ENCODE measurements at regions not wholly inside any gene's neighbourhood (a gene's known extent, or its start where the extent isn't known, plus 50 kb on each side); places are given as distances from the start of the nearest gene placed in this dataset.
"Not testable (repeated sequence)": the region's sequence is repeated elsewhere in the genome, so short reads cannot be mapped to it uniquely, and the experiment has no call there.

DNA sequence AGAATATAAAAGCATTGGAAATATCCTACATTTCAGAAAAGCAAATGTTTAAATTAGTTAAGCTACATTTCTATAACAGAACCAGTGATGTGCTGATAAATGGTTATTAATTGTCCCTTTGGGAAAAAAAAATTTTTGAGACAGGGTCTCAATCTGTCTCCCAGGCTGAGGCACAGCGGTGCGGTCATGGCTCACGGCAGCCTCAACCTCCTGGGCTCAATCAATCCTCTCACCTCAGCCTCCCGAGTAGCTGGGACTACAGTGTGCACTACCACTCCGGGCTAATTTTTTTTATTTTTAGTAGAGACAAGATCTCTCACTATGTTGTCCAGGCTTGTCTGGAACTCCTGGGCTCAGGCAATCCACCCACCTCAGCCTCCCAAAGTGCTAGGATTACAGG, 194.8 kb upstream of the SALL3 start:
- DNase-seq (ENCODE audit: low read depth in 2 of 2): no peak

DNA sequence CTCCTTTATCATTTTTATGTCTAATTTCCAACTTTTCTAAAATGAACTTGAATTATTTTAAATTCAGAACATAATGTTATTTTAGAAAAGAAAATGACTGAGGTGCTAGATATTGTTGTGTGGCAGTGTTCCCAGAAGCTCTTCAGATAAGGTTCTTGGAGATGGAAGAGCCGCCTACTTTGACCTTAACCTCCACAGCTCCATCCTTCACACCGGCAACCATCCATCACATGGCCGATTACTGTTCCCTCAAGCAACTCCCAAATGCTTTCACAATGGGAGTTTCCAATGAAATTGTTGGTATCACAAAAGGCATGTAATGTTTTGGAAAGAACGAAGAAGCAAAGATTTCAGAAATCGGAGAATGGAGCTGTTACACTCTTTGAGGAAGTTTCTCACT, 193.9 kb upstream of the SALL3 start:
- DNase-seq (ENCODE audit: low read depth in 2 of 2): no peak

DNA sequence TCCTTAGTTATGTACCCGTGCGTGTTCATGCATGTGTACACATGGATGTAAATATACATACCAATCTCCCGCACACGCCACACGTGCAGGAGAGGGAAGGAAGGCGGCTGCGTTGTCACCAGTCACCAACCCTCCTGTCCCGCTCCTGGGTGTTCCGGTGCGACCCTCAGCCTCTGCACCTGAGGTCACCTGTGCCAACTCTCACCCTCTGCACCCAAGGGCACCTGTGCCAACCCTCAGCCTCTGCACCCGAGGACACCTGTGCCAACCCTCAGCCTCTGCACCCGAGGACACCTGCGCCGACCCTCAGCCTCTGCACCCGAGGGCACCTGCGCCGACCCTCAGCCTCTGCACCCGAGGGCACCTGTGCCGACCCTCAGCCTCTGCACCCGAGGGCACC, 192.8 kb upstream of the SALL3 start:
- DNase-seq (ENCODE audit: low read depth in 2 of 2): no peak

DNA sequence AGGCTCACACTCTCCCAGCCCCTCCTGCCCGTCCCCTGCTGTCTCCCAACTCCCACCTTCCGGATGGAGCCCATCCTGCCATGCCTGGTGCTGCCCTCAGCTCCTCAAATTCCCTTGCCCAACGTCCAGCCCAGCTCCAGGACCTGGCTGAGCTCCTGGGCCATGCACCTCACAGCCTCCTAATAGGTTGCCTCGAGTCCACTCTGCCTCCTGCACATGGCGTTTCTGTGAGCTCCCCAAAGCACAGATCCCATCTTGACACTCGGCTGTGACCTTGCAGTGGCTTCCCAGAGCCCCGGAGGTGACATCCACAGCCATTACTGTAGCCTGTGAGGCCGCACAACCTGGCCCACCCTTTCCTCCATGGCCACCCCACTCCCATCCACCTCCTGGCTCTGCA, 191.9 kb upstream of the SALL3 start:
- no peak for DNase-seq (ENCODE audit: low read depth in 2 of 2)

DNA sequence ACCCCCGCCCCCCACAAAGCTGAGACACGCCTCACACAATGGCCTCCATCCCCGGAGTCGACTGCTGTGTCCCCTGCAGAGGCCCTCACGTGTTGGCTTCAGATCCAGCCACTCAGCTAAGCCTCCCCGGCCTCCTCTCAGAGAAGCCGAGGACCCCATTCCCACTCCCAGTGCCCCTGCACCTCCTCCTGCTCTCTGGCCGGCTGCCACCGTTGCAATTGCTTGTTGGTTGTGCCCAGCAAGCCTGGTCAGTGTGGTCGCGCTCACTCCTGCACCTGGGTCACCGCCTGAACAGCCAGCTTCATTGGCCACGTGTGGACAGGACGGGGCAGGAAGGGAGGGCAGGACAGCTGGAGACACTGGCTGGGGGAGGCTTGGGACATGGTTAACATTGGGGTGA, 191.5 kb upstream of the SALL3 start:
- no peak for DNase-seq (ENCODE audit: low read depth in 2 of 2)

DNA sequence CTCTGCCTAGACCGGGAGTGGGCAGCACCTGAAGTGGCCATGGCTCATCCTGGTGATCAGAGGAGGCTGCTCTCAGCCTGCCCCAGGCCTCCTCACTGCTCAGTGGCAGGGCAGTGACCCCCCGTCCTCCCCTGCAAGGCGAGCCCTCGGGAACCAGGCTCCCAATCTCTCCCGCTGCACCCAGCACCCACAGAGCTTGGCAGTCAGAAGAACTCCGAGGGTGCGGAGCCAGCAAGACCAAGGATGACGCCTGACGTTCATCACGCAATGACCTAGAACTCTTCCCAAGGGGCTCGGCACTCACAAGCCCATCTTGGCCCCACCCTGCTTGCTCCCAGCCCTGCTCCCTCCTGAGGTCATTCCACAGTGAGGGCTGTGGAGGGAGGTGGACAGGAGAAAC, 189.8 kb upstream of the SALL3 start:
- no peak for DNase-seq (ENCODE audit: low read depth in 2 of 2)

DNA sequence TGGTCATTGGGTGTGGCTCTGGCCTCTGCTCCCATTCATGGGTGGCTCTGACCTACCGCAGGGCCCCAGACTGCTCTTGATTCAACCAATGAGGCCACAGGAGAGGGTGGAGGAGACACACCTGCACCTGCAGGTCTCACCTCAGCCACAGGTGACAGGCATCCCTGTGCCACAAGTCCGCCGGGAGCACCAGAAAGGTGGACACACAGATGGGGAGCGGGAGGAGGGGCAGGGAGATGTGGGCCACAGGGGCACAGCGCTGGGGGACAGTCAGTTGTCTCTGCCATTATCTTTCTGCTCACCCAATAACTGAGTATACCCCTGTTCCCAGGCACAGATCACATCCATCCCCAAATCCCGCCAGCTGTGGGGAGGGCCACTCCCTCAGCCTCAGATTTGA, 189.1 kb upstream of the SALL3 start:
- DNase-seq (ENCODE audit: low read depth in 2 of 2): no peak

DNA sequence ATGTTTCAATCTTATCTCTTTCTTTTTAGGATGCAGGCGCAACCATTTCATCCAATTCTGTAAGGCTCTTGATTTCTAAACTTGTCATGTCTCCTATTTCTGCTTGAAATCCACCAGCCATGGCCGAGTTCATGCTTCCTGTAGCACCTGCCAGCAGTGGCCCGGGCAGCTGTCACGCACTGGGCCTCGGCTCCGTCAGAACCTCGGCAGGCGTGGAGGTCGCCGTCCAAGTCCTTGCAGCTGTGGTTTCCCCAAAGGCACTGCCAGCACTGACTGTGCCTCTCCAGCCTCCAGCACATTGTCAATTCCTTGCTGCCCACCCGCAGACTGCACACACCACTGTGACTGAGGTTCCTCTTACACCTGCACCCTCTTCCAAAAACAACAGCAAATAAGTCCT, 188.7 kb upstream of the SALL3 start:
- DNase-seq (ENCODE audit: low read depth in 2 of 2): no peak

DNA sequence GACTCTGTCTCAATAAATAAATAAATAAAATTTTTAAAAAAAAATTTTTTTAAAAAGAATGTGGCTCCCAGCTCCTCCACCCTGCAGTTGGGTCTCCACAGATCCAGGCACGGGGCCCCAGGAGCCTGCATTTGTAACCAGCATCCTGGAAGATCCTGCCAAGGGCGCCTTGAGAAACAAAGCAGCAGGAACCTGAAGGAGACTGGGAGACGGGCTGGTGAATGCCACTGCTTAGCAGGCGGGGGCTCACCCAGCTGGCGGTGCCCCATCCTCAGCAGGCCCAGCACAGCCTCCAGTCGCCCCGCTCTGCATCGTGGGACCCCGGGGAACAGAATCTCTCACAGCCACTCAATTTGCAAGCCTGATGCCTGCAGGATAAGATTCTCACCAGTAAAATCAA, 187.5 kb upstream of the SALL3 start:
- no peak for DNase-seq (ENCODE audit: low read depth in 2 of 2)

DNA sequence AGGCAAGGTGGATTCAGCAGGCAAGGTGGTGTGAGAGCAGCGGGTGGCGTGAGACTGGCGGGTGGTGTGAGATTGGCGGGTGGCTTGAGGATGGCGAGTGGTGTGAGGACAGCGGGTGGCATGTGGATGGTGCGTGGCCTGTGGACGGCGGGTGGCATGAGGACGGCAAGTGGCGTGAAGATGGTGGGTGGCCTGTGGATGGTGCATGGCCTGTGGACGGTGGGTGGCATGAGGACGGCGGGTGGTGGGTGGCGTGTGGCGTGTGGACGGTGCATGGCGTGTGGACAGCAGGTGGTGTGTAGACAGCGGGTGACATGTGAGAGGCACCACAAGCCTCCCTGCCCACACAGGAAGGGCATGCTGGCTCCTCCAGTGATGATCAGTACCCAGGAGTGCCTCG, 186.9 kb upstream of the SALL3 start:
- no peak for DNase-seq (ENCODE audit: low read depth in 2 of 2)

DNA sequence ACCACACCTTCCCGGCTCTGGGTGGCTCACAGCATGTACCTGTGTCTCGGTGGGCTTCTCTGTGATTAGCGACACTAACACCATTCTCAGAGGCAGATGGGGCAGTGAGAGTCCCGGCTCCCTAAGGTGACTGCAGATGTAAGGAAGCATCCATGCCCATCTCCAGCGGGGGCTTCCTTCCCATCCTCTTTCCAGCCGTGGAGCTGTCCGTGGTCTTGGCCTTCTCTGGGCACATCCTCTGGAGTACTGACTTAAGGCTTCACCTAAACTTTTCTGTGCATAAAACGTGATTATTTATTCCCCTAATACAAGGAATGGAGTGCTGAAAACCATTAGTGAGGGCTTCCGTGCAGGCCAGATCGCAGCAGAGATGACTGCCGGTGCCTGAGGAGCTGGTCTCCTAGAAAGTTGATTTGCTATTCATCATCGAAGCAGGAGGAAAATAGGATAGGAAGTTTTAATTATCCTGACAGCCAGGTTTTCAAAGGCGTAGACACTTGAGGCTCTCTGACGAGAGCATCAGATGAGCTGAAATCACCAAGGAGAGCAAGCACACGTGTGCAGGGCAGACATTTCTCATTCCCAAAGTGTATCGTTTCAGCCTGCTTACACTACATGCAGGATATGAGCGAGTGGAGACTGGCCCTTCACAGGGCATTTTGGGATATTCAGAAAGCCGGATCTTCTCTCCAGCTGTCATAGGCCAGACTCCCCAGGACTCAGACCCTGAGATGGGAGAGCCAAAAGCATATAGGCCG, 186.1 kb upstream of the SALL3 start:
- DNase-seq (ENCODE audit: low read depth in 2 of 2): no peak

DNA sequence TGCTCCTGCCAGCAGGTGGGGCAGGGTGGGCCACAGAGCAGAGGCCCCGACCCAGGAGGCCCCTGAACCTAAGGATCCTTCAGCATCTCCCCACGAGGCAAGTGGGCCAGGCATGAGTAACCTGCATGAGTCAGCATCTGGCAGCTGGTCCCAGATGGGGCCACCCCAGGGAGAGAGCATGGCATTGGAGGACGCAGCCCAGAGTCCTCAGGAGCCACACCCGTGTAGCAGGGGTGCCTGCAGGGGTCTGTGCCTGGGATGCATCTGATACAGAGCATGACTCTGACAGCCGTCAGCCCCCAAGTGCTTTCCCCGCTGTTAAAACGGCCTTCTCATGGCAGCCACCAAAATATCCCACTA, 185.6 kb upstream of the SALL3 start:
- no peak for DNase-seq (ENCODE audit: low read depth in 2 of 2)

DNA sequence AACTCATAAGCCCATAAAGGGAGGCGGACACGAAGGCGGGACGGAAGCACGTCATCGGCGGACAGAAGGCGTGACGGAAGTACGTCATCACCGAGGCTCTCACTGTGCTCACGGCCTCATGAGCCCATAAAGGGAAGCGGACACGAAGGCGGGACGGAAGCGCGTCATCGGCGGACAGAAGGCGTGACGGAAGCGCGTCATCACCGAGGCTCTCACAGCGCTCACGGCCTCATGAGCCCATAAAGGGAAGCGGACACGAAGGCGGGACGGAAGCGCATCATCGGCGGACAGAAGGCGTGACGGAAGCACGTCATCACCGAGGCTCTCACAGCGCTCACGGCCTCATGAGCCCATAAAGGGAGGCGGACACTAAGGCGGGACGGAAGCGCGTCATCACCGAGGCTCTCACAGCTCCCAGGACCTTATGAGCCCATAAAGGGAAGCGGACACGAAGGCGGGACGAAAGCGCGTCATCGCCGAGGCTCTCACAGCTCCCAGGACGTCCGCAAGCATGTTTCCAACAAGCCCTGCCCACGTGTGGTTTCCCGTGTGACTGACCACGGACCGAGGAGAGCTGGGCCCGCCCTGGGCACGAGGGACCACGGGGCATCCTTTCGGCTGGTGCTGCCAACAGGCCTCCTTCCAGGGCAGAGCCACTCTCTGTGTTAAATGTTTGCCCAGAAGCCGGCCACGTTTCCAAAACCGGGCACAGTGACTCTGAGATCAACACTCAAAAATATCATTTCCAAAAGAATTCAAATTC, 182.7 kb upstream of the SALL3 start:
- DNase-seq (ENCODE audit: low read depth in 2 of 2): no peak

DNA sequence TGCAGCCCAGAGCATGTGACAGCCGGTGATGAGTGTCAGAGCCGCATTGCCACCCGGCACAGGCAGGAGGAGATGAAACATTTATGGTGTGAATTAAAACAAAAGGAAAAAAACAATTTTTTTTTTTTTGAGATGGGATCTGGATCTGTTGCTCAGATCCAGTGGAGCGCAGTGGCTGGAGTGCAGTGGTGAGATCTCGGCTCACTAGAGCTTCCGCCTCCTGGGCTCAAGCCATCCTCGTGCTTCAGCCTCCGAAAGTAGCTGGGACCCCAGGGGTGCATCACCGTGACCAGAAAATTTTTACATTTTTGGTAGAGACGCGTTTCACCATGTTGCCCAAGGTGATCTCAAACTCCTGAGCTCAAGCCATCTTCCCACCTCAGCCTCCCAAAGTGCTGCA, 182.1 kb upstream of the SALL3 start:
- DNase-seq (ENCODE audit: low read depth in 2 of 2): no peak

DNA sequence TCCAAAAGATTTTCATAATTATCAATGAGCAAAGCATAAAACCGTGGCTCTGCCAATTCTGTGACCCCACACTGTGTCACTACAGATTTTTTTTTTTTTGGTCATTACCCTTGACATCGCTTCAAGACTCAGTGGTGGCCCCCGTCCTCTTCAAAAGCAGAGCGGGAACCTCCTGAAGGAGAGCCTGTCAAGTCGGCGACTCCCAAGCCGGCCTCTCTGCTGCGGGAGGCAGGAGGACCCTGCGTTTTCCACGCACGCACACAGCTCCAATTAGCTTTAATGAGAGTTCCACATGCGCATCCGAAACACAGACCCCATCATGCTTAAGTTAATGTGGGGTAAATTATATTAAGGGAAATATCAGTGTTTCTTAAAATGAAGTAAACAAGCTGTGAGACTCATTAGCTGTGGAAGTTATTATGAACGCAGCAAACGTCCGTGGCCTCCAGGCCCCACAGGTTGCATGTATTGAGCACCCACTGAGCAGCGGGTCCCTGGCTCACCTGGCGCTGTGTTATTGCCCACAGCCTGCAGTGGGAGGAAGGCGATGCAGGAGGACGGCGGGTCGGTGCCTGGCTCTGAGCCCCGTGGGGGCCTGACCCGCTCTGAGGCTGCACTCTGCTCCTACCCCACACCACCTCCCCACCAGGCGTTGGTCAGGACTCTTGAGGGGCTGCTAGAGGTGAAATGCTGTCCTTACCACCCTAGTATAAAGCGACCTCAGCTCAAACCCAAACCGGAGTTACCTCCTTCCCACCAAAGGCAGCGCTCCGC, 181.0 kb upstream of the SALL3 start:
- no peak for DNase-seq (ENCODE audit: low read depth in 2 of 2)

DNA sequence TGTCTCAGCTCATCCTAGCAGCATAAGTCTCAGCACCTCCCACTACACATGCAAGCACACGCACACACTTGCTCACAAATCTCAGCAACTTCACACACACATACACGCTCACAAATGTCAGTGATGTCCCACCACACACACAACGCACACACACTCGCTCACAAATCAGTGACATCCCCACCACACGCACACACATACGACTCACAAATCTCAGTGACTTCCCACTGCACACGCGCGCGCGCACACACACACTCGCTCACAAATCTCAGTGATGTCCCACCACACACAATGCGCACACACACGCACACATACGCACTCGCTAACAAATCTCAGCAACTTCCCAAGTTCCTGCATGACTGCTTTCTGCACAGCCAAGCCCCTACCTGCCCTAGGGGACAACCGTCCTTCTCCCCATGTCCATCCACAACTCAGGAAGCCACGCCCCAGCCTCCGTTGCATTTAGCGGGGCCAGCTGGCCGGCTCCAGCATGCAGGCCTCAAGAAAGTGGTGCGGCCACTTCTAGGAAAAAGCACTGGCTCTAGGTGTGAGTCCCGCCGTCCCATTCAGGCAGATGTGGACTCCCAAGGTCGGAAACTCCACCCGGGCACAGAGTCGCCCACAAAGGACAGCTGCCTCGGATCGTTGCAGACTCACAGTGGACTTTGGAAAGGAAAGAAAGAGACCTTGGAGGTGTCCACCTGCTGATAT, 180.1 kb upstream of the SALL3 start:
- no peak for DNase-seq (ENCODE audit: low read depth in 2 of 2)

DNA sequence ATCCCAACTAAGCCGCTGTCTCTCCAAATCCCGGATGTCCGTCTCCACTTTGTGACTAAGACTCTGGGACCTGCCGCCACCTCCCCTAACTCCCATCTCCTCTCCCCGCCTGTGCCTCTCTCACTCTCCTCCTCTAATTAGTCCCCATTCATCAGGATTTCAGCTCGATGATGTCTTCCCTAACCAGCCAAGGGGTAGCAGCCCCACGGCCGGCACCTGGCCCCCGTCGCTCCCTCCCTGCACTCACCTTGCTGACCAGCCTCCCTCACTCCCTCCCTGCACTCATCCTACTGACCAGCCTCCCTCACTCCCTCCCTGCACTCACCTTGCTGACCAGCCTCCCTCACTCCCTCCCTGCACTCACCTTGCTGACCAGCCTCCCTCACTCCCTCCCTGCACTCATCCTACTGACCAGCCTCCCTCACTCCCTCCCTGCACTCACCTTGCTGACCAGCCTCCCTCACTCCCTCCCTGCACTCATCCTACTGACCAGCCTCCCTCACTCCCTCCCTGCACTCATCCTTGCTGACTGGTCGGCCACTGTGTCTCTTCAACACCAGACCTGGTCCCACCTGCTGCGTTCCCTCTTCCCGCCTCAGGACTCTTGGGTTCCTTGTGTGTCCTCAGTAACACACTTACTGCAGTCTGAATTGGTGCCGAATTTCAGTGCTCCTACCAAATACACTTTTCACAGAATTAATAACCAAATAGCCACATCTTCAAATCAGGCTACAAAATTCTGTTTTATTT, 179.3 kb upstream of the SALL3 start:
- DNase-seq (ENCODE audit: low read depth in 2 of 2): not testable (repeated sequence)

DNA sequence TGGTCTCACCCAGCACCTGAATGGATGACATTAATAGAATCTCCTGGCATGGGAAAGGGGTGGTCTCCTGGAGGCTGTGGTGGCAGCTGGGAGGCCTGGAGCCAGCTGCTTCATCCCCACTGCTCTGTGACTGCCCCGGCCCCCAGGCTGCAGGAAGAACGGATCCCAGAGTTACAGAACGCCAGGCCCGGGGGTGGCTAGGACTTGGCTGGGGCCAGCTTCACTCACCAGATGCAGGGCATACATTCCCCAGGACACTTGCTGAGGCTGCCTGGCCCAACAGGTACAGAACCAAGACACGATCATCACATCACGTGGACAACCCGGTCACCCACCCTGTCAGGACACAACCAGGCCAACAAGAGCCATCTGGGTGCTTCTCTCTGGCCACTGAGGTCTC, 178.6 kb upstream of the SALL3 start:
- DNase-seq (ENCODE audit: low read depth in 2 of 2): no peak

DNA sequence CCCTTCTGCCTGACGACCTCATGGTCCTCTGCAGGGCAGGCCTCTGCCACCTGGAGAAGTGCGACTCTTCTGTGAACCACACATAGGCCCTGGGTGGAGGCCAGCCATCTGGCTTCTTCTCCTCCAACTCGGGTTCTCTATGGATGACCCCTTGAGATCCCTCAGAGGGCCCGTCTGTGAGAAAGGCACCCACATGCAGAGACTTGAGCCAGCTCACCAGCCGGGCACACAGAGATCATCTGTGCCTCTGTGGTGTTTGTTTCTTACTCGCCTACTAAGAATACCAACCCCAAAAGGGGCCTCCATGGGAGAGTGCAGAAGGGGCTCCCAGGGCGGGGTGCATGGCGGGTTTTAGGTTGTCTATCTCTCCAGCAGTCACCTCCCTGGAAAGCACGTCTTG, 176.5 kb upstream of the SALL3 start:
- DNase-seq (ENCODE audit: low read depth in 2 of 2): no peak

DNA sequence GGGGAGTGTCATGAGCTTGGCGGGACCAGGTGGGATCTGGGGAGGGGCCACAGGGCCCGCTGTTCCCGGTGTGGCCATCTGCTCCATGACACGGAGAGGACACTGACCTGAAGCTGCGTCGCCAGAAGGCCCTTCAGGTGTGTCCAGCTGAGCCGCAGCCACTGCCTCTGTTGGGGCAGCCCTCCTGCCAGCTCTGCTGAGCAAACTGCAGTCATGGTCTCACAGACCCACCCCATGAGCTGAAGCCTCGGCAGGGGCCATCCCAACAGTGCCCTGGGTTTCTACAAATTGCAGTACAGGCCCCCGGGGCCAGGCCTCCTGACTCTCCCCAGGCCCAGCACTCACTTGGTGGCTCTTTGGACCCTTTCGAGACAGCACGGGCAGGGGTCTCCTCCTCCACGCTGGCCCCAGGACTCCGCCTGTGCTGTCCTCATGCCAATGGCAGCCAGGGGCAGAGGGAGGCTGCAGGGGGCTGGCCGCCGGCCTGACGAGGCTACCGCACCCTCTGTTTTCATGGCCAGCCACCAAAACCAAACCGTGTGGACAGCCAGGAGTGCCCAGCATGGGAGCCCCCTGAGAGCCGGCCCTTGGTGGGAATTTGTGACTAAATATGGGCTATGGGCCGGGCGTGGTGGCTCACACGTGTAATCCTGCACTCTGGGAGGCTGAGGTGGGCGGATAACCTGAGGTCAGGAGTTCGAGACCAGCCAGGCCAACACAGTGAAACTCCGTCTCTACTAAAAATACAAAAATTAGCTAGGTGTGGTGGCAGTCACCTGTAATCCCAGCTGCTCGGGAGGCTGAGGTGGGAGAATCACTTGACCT, 175.2 kb upstream of the SALL3 start:
- DNase-seq (ENCODE audit: low read depth in 2 of 2): no peak

DNA sequence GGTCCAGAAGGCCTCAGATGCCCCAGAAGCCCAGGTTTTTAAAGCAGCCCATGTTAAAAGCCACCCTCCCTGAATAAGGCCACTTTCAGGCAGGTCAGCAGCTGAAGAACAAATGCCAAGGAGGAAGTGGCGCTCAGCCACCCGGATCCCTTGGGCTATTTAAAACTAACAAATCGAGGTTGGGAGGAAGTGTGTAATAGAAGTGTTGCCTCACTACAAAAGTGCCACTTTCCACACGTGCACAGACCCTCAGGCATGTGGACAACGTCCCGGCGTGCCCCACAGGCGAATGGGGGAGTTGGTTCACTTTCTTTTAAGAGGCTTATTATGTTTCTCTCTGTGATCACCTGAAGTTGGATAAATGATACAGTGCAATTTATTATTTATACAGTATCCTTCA, 173.8 kb upstream of the SALL3 start:
- no peak for DNase-seq (ENCODE audit: low read depth in 2 of 2)

Data from stimulated activated CD8-positive, alpha-beta memory T cell treated with anti-CD3 and anti-CD28 coated beads, Interleukin-2, amount 100 ng/mL, for 48 hours (primary cell).